K562 (cell line): ENCODE measurements at regions not wholly inside any gene's neighbourhood (a gene's known extent, or its start where the extent isn't known, plus 50 kb on each side); places are given as distances from the start of the nearest gene placed in this dataset.

ENCODE experiments used
- ARID3B ChIP-seq: fragments of 250-450 bp; sonication (Bioruptor Pico); IDR thresholded peaks from 2 replicates; pipeline ENCODE4 v1.4.0; 2020; ENCODE audit warnings: borderline replicate concordance
- CTCF ChIP-seq, 3 experiments: IDR thresholded peaks in 2 of 3; conservative IDR thresholded peaks in 1 of 3; 2 replicates each; pipeline ENCODE4 v1.5.1; 2011 to 2012; ENCODE audit warnings: low read length in 3 of 3, mild to moderate bottlenecking in 3 of 3, control low read depth in 2 of 3, improper control_type of control experiment in 1 of 3, inconsistent platforms in 1 of 3, low read depth in 1 of 3, mixed read lengths in 1 of 3, moderate library complexity in 1 of 3; ENCODE audit not compliant: insufficient read depth in 2 of 3
- GABPA ChIP-seq: fragments of 200-800 bp; sonication (Bioruptor generic); conservative IDR thresholded peaks from 2 replicates; pipeline ENCODE4 v1.6.1; 2016; ENCODE audit warnings: low read depth, missing genetic modification characterization, missing compliant biosample characterization
- TCF7L2 ChIP-seq: fragments of 150-350 bp; IDR thresholded peaks from 2 replicates; pipeline ENCODE4 v1.6.1; 2016; ENCODE audit warnings: low read depth, mild to moderate bottlenecking, low read length, moderate library complexity
- ZNF212 ChIP-seq: fragments of 450-650 bp; formaldehyde crosslinking; IDR thresholded peaks from 2 replicates; pipeline ENCODE4 v1.4.0; 2020; ENCODE audit warnings: mild to moderate bottlenecking
- TF ChIP-seq, protein P1 (sequence below): fragments of 450-650 bp; IDR thresholded peaks from 2 replicates; pipeline ENCODE4 v1.6.1; 2016

DNA sequence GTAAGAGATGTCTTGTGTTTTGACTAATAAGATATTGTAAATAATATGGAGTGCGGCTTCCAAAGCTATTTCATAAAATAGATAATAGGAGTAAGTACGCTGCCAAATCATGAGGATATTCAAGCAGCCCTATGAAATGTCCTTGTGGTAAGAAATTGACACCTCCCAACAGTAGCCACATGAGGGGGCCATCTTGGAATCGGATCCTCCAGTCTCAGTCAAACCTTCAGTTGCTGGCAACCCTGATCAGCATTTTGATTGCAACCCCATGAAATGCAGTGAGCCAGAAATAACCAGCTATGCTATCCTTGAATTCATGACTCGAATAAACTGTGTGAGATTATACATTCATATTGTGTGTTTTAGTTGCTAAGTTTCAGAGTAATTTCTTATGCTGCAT is 212.4 kb downstream of the PLA2G4A start:
- TF ChIP-seq, protein P1, sequence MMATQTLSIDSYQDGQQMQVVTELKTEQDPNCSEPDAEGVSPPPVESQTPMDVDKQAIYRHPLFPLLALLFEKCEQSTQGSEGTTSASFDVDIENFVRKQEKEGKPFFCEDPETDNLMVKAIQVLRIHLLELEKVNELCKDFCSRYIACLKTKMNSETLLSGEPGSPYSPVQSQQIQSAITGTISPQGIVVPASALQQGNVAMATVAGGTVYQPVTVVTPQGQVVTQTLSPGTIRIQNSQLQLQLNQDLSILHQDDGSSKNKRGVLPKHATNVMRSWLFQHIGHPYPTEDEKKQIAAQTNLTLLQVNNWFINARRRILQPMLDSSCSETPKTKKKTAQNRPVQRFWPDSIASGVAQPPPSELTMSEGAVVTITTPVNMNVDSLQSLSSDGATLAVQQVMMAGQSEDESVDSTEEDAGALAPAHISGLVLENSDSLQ, result no peak
- TF ChIP-seq CTCF (IDR thresholded peaks at IDR 0.05 in 2 of 3, conservative IDR thresholded peaks at IDR 0.05 in 1 of 3; ENCODE audit: insufficient read depth in 2 of 3, low read depth in 1 of 3, low read length in 3 of 3) (no peak), TCF7L2 (no peak), GABPA (tag) (no peak), ZNF212 (CRISPR knock-in tag) (no peak), ARID3B (CRISPR knock-in tag) (no peak)
